Calu3 (cell line): ENCODE measurements at regions not wholly inside any gene's neighbourhood (a gene's known extent, or its start where the extent isn't known, plus 50 kb on each side); places are given as distances from the start of the nearest gene placed in this dataset.

Source experiments
- BruUV-seq: library from RNA; stranded (reverse); fragments of 400-500 nt; replicated peaks from 2 replicates; lab custom pipeline; 2021; lab: Mats Ljungman, UMichigan
- CTCF ChIA-PET: fragments of 300-600 bp; sonication (Branson Sonifier 250); formaldehyde crosslinking; loops from one replicate; lab custom pipeline; 2022; ENCODE audit warnings: antibody characterized with exemption; lab: Charles Lee
- DNase-seq: peaks from one replicate; pipeline ENCODE4 v3.0.0; 2022
- H3K27ac Mint-ChIP-seq: one replicate; pipeline ENCODE4 v1.8.0; 2022; ENCODE audit warnings: mixed read lengths; ENCODE audit not compliant: unreplicated experiment
- H3K27me3 Mint-ChIP-seq: one replicate; pipeline ENCODE4 v1.8.0; 2022; ENCODE audit warnings: mixed read lengths; ENCODE audit not compliant: unreplicated experiment
- H3K36me3 Mint-ChIP-seq: one replicate; pipeline ENCODE4 v1.8.0; 2022; ENCODE audit warnings: mild to moderate bottlenecking, moderate library complexity, mixed read lengths; ENCODE audit not compliant: insufficient read depth, unreplicated experiment
- H3K4me1 Mint-ChIP-seq: one replicate; pipeline ENCODE4 v1.8.0; 2022; ENCODE audit warnings: mild to moderate bottlenecking, low read depth, mixed read lengths; ENCODE audit not compliant: unreplicated experiment
- H3K4me3 Mint-ChIP-seq: one replicate; pipeline ENCODE4 v1.8.0; 2022; ENCODE audit warnings: mild to moderate bottlenecking, low read depth, moderate library complexity, mixed read lengths; ENCODE audit not compliant: unreplicated experiment
- H3K9me3 Mint-ChIP-seq: one replicate; pipeline ENCODE4 v1.8.0; 2022; ENCODE audit warnings: low read depth, mixed read lengths; ENCODE audit not compliant: unreplicated experiment
- intact Hi-C: fragments of 100-400 bp; cut with micrococcal nuclease; formaldehyde crosslinking; loops from one replicate; pipeline ENCODE4 v1.10.0; 2022; ENCODE audit not compliant: unreplicated experiment
- TF ChIP-seq, protein P1 (sequence below): fragments of 200-600 bp; IDR thresholded peaks from one replicate; pipeline ENCODE4 v1.8.0; 2022; ENCODE audit warnings: antibody characterized with exemption; ENCODE audit not compliant: unreplicated experiment

DNA sequence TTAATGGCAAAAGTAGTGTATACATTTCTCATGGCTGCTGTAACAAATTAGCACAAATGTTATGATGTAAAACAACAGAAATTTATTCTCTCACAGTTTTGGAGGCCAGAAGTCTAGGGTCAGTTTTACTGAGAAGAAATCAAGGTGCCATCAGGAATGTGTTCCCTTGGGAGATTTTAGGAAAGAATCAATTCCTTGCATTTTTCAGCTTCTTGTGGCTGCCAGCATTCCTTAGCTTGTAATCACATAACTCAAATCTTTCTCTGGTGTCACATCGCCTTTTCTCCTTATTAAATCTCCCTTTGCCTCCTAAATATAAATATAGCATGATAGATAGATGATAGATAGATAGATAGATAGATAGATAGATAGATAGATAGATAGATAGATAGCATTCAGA is 307.0 kb upstream of the REG3G start:
- TF ChIP-seq, protein P1, sequence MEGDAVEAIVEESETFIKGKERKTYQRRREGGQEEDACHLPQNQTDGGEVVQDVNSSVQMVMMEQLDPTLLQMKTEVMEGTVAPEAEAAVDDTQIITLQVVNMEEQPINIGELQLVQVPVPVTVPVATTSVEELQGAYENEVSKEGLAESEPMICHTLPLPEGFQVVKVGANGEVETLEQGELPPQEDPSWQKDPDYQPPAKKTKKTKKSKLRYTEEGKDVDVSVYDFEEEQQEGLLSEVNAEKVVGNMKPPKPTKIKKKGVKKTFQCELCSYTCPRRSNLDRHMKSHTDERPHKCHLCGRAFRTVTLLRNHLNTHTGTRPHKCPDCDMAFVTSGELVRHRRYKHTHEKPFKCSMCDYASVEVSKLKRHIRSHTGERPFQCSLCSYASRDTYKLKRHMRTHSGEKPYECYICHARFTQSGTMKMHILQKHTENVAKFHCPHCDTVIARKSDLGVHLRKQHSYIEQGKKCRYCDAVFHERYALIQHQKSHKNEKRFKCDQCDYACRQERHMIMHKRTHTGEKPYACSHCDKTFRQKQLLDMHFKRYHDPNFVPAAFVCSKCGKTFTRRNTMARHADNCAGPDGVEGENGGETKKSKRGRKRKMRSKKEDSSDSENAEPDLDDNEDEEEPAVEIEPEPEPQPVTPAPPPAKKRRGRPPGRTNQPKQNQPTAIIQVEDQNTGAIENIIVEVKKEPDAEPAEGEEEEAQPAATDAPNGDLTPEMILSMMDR: no peak
- no peaks in the 10 kb centered on the region for H3K27me3 Mint-ChIP-seq
- no peaks in the 10 kb centered on the region for H3K36me3 Mint-ChIP-seq
- intact Hi-C loops: no loop called here
- H3K4me3 Mint-ChIP-seq: no peak overlapping the region
- H3K9me3 Mint-ChIP-seq: peaks cover 10% of the 10 kb centered on the region
- no peak overlapping the region for H3K27ac Mint-ChIP-seq
- DNase-seq: no peak
- H3K4me1 Mint-ChIP-seq: no peaks in the 10 kb centered on the region
- BruUV-seq: no TSS peak
- CTCF ChIA-PET: no interaction called here

GRCh38 chr2:78721355-78722033 is 304.0 kb upstream of the REG3G start:
- no peaks in the 10 kb centered on the region for H3K27me3 Mint-ChIP-seq
- no peak overlapping the region for H3K4me3 Mint-ChIP-seq
- CTCF ChIA-PET: interaction anchor here (0.6 kb wide), 1 partner anchor 128 kb away, joined by 7 read pairs; no protein-coding TSS in a partner anchor
- DNase-seq: no peak
- TF ChIP-seq, protein P1: no peak
- H3K27ac Mint-ChIP-seq: no peak overlapping the region
- BruUV-seq: no TSS peak
- H3K9me3 Mint-ChIP-seq: peaks cover 15% of the 10 kb centered on the region
- H3K4me1 Mint-ChIP-seq: no peaks in the 10 kb centered on the region
- intact Hi-C loops: no loop called here
- no peaks in the 10 kb centered on the region for H3K36me3 Mint-ChIP-seq

DNA sequence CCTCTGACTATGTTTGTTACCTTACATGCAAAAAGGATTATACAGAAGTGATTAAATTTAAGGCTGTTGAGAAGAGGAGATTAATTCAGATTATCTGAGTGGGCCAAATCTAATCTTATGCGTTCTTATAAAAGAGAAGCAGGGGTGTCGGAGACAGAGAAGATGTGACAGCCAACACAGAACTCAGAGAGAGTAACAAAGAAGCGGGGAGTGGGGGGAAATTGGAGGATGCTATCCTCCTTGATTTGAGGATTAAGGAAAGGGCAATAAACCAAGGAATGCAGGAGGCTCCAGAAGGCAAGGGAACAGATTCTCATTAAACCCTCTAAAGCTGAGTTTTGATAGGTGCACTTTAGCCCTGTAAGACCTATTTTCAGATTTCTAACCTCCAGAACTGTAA is 291.3 kb upstream of the REG3G start:
- no peaks in the 10 kb centered on the region for H3K36me3 Mint-ChIP-seq
- intact Hi-C loops: no loop called here
- TF ChIP-seq, protein P1: no peak
- no peaks in the 10 kb centered on the region for H3K27me3 Mint-ChIP-seq
- H3K27ac Mint-ChIP-seq: no peak overlapping the region
- no peaks in the 10 kb centered on the region for H3K4me1 Mint-ChIP-seq
- DNase-seq: no peak
- no peak overlapping the region for H3K4me3 Mint-ChIP-seq
- no TSS peak for BruUV-seq
- H3K9me3 Mint-ChIP-seq: peaks cover 15% of the 10 kb centered on the region
- CTCF ChIA-PET: no interaction called here

GRCh38 chr2:78739282-78739681 is 286.2 kb upstream of the REG3G start:
- TF ChIP-seq, protein P1: no peak
- BruUV-seq: no TSS peak
- Mint-ChIP-seq H3K36me3 (no peaks in the 10 kb centered on the region), H3K27ac (no peak overlapping the region), H3K27me3 (no peaks in the 10 kb centered on the region), H3K4me3 (no peak overlapping the region), H3K9me3 (peaks cover 23% of the 10 kb centered on the region), H3K4me1 (no peaks in the 10 kb centered on the region)
- no peak for DNase-seq
- intact Hi-C loops: no loop called here
- CTCF ChIA-PET: no interaction called here
